LNCAP (cell line): ENCODE measurements at regions not wholly inside any gene's neighbourhood (a gene's known extent, or its start where the extent isn't known, plus 50 kb on each side); places are given as distances from the start of the nearest gene placed in this dataset.

Experiments used
- TF ChIP-seq, protein P1 (sequence below): fragments of 450-650 bp; IDR thresholded peaks from 2 replicates; pipeline ENCODE4 v1.5.1; 2017; ENCODE audit warnings: mild to moderate bottlenecking

DNA sequence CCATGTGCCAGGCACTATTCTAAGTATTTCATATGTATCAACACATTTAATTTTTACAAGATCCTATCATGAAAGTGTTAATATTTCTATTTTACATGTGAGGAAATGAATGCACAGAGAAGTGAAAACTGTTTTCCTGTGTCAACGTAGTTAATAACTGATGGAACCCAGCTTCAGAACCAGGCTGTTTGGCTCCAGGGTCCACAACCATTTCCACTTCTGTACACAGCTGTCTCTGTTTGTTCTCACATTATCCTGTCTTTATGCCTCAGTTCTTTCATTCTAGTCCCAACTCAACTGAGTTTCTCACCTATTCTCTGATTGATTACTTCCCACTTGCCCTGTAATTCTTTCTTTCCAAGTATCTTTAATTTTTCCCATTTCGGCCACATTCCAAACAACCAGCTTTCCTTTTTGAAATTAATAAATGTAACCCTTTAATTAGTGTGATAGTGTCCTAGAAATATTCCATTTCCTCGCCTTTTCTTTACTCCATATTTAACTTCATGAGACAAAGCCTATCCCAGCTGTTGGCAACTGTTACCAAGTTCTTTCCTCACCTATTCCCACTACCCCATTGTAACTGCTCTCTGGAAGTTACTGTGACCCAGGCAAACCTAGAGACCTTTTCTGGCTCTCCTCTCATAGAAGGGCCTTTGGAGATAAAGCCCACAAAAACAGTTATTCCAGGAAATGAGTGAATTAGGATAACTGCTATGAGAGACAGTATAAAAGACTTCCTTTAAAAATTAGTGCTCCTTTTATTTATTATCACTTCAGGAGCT is 218.7 kb downstream of the RASSF9 start:
- TF ChIP-seq, protein P1, sequence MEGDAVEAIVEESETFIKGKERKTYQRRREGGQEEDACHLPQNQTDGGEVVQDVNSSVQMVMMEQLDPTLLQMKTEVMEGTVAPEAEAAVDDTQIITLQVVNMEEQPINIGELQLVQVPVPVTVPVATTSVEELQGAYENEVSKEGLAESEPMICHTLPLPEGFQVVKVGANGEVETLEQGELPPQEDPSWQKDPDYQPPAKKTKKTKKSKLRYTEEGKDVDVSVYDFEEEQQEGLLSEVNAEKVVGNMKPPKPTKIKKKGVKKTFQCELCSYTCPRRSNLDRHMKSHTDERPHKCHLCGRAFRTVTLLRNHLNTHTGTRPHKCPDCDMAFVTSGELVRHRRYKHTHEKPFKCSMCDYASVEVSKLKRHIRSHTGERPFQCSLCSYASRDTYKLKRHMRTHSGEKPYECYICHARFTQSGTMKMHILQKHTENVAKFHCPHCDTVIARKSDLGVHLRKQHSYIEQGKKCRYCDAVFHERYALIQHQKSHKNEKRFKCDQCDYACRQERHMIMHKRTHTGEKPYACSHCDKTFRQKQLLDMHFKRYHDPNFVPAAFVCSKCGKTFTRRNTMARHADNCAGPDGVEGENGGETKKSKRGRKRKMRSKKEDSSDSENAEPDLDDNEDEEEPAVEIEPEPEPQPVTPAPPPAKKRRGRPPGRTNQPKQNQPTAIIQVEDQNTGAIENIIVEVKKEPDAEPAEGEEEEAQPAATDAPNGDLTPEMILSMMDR: no peak

DNA sequence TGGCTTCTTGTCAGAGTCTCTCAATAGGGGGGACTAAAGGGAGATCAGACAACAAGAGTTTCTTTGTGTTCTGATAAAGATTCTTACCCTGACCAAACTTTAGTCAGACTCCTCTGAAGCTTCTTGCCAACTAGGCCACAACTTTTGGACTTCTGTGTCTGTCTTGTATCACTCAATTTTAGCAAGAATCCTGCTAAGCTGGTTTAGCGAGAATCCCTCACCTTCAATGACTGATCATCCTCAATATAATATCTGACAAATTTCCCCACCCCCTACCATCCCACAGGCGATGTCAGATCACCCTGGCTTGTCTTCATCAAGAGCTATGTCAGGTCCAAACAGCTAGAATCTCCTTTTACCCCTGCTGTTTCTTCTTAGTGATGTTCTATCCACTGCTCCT is 215.2 kb downstream of the RASSF9 start:
- TF ChIP-seq, protein P1: no peak

DNA sequence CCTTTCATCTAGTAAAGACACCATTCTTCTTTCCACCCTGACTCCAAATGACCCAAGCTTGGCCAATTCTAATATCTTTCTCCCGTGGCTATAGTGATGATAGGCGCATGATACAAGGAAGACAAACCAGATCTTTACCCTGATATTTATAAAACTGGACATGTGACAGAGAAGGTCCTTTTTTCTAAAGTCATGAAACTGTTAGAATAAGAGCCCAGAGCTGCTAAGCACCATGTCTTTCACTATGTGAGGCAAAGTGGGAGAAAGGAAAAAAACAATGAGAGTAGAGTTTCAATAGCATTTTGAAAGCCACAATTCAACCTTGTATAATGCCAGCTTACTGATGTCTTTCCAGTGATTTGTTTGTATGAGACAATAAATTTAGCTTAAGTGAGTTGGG is 212.4 kb downstream of the RASSF9 start:
- TF ChIP-seq, protein P1: no peak

DNA sequence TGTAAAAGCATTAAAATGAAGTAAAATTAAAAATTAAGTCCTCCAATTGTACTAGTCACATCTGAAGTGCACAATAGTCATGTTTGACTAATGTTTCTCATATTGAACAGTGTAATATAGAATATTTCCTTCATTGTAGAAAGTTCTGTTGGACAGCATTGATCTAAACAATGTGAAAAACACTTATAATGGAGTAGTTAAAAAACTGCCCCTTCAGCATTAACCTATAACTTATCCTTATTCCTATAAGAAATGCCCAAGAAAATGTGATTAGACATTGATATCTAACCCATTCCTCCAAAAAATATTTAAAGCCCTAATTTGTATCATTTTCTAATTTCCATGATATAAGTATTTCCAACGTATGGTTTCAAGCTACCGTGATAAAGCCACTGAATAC is 210.7 kb downstream of the RASSF9 start:
- TF ChIP-seq, protein P1: no peak

DNA sequence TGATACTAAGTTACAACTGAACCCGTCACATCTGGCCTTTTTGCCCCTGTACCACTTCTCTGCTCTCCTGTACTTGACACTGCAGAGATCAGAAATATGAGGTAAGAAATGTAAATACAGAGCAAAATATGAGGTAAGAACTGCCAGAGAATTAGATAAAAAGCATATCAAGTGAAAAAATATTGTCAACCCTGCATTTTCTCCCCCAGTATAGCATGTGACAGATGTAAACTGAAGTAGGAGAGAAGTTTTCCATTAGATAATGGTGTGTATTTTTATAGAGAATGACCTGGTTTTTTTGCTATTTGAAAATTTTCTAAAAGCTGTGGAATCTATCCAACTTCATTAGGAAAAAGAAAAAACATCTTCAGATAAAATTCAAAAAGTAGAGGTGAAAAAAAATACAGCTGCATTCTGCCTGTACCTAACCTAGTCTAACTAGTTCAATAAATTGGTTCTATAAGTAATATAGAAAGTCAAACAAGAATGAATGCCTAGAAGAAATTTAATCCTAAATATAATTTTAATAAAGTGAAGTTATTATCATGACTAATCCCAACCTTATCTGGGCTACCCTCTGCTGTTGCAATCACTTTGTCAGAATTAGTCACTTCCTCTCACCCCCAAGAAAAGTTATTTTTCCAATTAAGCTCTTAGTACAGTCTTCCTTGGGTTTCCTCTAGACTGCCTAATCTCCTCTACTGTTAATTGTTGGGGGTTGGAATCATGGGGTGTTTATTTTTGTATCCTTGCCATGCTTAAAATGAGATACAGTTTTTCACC is 210.0 kb downstream of the RASSF9 start:
- TF ChIP-seq, protein P1: no peak

DNA sequence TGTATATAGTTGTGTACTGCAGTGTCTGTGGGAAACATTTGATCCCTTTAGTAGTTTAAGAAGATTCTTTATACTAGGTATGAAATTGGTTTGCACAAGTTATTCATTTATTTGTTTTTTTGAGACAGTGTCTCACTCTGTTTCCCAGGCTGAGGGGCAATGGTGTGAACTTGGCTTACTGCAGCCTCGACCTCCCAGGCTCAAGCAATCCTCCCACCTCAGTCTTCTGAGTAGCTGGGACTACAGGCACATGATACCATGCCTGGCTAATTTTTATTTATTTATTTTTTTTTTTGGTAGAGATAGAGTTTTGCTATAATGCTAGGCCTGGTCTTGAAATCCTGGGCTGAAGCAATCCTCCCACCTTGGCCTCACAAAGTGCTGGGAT is 209.4 kb downstream of the RASSF9 start:
- TF ChIP-seq, protein P1: no peak

DNA sequence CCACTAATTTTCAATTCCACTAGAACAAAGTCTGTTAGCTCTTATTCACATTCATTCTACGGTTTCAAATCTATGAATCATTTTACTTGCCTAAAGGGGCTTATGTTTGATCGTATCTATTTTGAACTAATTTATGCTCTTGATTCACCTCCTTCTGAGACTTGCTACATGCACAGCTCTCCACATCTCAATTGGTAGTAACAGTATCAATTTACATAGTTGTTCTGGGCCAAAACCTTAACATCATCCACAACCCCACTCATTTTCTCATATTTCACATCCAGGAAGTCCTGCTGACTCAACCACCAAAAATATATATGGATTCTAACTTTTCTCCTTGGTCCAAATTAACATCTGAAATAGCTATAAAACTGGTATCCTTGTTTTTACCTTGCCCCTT is 208.6 kb downstream of the RASSF9 start:
- TF ChIP-seq, protein P1: no peak
